ENCODE measurements at regions not wholly inside any gene's neighbourhood (a gene's known extent, or its start where the extent isn't known, plus 50 kb on each side); places are given as distances from the start of the nearest gene placed in this dataset.

DNA sequence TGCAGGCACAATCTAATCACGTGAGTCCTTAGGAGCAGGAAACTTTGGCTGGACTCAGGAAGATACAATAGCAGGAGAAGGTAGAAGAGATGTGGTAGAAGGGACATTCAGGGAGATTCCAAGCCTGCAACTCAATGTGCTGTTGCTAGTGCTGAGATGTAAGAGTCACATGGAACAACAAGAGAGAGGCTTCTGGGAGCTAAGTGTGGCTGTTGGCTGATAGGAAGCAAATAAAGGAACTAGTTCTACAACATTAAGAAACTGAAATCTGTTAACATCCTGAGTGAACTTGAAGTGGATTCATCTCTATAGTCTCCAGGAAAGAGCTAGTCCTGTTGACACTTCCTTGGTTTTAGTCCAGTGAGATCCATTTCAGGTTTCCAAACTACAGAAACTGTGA is 1207.4 kb downstream of the ADGRL3 start:
- POLR2A ChIA-PET = no interaction called here
- Histone ChIP-seq H3K4me1 (ENCODE audit: insufficient read depth, low read length) (no peaks in the 10 kb centered on the region), H3K27ac (ENCODE audit: extremely low read length, insufficient read depth, low read length) (no peak overlapping the region), H3K9ac (ENCODE audit: insufficient read depth, low read depth, low read length) (no peak overlapping the region), H2AFZ (ENCODE audit: low read length) (no peak overlapping the region), H3K79me2 (ENCODE audit: insufficient read depth, low read length) (no peaks in the 10 kb centered on the region), H3K4me2 (ENCODE audit: low read depth, low read length) (no peak overlapping the region), H3K9me3 (ENCODE audit: low read length) (no peaks in the 10 kb centered on the region), H3K27me3 (ENCODE audit: control insufficient read depth in 1 of 2, insufficient read depth in 2 of 2, low read length in 2 of 2) (no peaks in the 10 kb centered on the region; a peak in 1 of 5 replicates), H3K4me3 (replicated peaks in 1 of 3; ENCODE audit: insufficient read depth in 1 of 3, low read depth in 2 of 3, low read length in 3 of 3) (no peak overlapping the region), H4K20me1 (ENCODE audit: insufficient read depth, low read length) (no peaks in the 10 kb centered on the region), H3K36me3 (replicated peaks in 1 of 2; ENCODE audit: control insufficient read depth in 1 of 2, insufficient read depth in 2 of 2, low read length in 2 of 2) (no peaks in the 10 kb centered on the region)
- intact Hi-C loops (cut with micrococcal nuclease; ENCODE audit: unreplicated experiment) = no loop called here
- DNase-seq (ENCODE audit: low spot score) (no peak), FAIRE-seq (no peak), ATAC-seq (no peak)
- in situ Hi-C loops (cut with HindIII; ENCODE audit: extremely low pct_ligation_motif_present, low pct_unique_long_range_greater_than_20kb) = no loop called here
- CTCF ChIA-PET (ENCODE audit: low intra/inter-chr PET ratio, low total read pairs) = no interaction called here
- TF ChIP-seq BRCA1 (CRISPR knock-in tag; IDR thresholded peaks at IDR 0.05) (no peak), POLR2AphosphoS5 (IDR thresholded peaks at IDR 0.05; ENCODE audit: low read depth, low read length) (no peak)
- 5% methylated on average over 1 of the region's 1 CpG for WGBS (ENCODE audit: low lambda C conversion rate)
- no TSS peak for BruUV-seq (replicated peaks)

DNA sequence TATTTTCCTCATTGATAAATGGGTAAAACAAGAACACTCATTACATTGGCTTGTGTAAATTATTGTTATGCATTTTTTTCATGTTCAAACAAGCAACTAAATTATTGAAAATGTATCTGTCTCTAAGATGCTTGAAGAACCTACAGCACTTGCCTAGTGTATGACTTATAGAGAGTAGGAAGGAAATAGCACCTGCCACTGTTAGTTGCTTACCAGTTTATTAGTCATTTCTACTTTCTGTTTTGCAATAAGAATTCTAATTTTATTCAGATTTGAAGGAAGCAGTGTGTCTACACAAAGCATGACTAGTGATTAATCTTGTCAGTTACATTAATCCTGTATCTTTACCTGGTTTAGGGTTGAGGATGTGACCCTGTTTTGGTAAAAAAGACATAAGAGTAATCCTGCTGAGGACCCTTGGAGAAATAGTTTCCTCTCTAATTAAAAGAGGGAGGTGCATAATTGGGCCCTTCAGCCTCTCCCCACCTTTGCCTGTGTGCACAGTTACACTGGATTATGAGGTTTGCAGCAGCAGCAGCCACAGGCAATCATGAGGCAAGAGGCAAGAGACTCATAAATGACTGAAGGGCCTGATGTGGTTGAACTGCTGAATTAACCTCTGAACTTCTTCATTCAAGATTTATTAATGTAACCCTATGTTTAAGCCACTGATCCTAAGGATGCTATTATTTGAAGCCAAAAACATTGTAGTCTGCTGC is 1202.1 kb downstream of the ADGRL3 start:
- Histone ChIP-seq H3K27ac (ENCODE audit: extremely low read length, insufficient read depth, low read length) (no peak overlapping the region), H3K36me3 (replicated peaks in 1 of 2; ENCODE audit: control insufficient read depth in 1 of 2, insufficient read depth in 2 of 2, low read length in 2 of 2) (no peaks in the 10 kb centered on the region), H3K9me3 (ENCODE audit: low read length) (no peaks in the 10 kb centered on the region), H3K27me3 (ENCODE audit: control insufficient read depth in 1 of 2, insufficient read depth in 2 of 2, low read length in 2 of 2) (no peaks in the 10 kb centered on the region; a peak in 1 of 5 replicates), H3K79me2 (ENCODE audit: insufficient read depth, low read length) (no peaks in the 10 kb centered on the region), H3K4me3 (replicated peaks in 1 of 3; ENCODE audit: insufficient read depth in 1 of 3, low read depth in 2 of 3, low read length in 3 of 3) (no peak overlapping the region), H4K20me1 (ENCODE audit: insufficient read depth, low read length) (no peaks in the 10 kb centered on the region), H3K9ac (ENCODE audit: insufficient read depth, low read depth, low read length) (no peak overlapping the region), H3K4me1 (ENCODE audit: insufficient read depth, low read length) (no peaks in the 10 kb centered on the region), H3K4me2 (ENCODE audit: low read depth, low read length) (no peak overlapping the region), H2AFZ (ENCODE audit: low read length) (no peak overlapping the region)
- no peak for ATAC-seq
- no peak for FAIRE-seq
- ChIA-PET POLR2A (no interaction called here), CTCF (ENCODE audit: low intra/inter-chr PET ratio, low total read pairs) (no interaction called here)
- no TSS peak for BruUV-seq (replicated peaks)
- TF ChIP-seq MIER2 (CRISPR knock-in tag; IDR thresholded peaks at IDR 0.05) (no peak), RCOR2 (CRISPR knock-in tag; IDR thresholded peaks at IDR 0.05) (no peak), ZNF12 (CRISPR knock-in tag; IDR thresholded peaks at IDR 0.05) (no peak), NFIC (IDR thresholded peaks at IDR 0.05; ENCODE audit: low read length) (no peak), ZNF724P (CRISPR knock-in tag; IDR thresholded peaks at IDR 0.05; ENCODE audit: borderline replicate concordance) (no peak), BORCS8-MEF2B (CRISPR knock-in tag; IDR thresholded peaks at IDR 0.05) (no peak)
- intact Hi-C loops (cut with micrococcal nuclease; ENCODE audit: unreplicated experiment) = no loop called here
- in situ Hi-C loops (cut with HindIII; ENCODE audit: extremely low pct_ligation_motif_present, low pct_unique_long_range_greater_than_20kb) = no loop called here
- no peak for DNase-seq (ENCODE audit: low spot score)

Data from HepG2 (cell line).